SK-N-SH (cell line): ENCODE measurements at regions not wholly inside any gene's neighbourhood (a gene's known extent, or its start where the extent isn't known, plus 50 kb on each side); places are given as distances from the start of the nearest gene placed in this dataset.

ENCODE experiments used
- CTCF ChIA-PET: fragments of 300-600, 350-600 bp; formaldehyde crosslinking; extraction: SDS; loops from one replicate; lab custom pipeline; 2021; lab: Yijun Ruan, JAX
- POLR2A ChIA-PET: fragments of 350-600 bp; sonication (Branson Sonifier 250); formaldehyde crosslinking; extraction: SDS; loops from one replicate; lab custom pipeline; 2020; ENCODE audit warnings: antibody characterized with exemption, inconsistent platforms; lab: Yijun Ruan, JAX
- DNase-seq: peaks from one replicate; pipeline ENCODE4 v3.0.0; 2012
- H2AFZ ChIP-seq: fragments of 200-600 bp; sonication (generic); 2 replicates; pipeline ENCODE4 v1.8.1; 2016; ENCODE audit warnings: antibody characterized with exemption, mild to moderate bottlenecking, low read depth
- H3F3A ChIP-seq: fragments of 200-600 bp; sonication (generic); replicated peaks from 2 replicates; pipeline ENCODE3; 2016; ENCODE audit warnings: antibody characterized with exemption, mild to moderate bottlenecking; ENCODE audit not compliant: insufficient read depth
- H3K27ac ChIP-seq, 2 experiments: fragments of 200-500 bp in 1 of 2; fragments of 200-600 bp in 1 of 2; sonication (Bioruptor generic) in 1 of 2; sonication (generic), shearing (Covaris generic) in 1 of 2; 2 replicates each; pipeline versions ENCODE4 v1.5.1 to v1.6.1; 2014 to 2016; ENCODE audit warnings: low read depth in 2 of 2, inconsistent platforms in 1 of 2, low read length in 1 of 2, mild to moderate bottlenecking in 1 of 2, mixed read lengths in 1 of 2
- H3K27me3 ChIP-seq: fragments of 200-600 bp; sonication (generic), shearing (Covaris generic); 2 replicates; pipeline ENCODE4 v1.6.1; 2016; ENCODE audit warnings: mixed run types; ENCODE audit not compliant: insufficient read depth
- H3K36me3 ChIP-seq, 2 experiments: fragments of 200-500 bp in 1 of 2; fragments of 200-600 bp in 1 of 2; sonication (Bioruptor generic) in 1 of 2; sonication (generic) in 1 of 2; replicated peaks in 1 of 2; 2 replicates each; pipeline versions ENCODE3 to v1.5.1; 2014 to 2016; ENCODE audit warnings: low read length in 1 of 2, mild to moderate bottlenecking in 1 of 2; ENCODE audit not compliant: insufficient read depth in 2 of 2, control insufficient read depth in 1 of 2
- H3K4me1 ChIP-seq, 2 experiments: fragments of 200-500 bp in 1 of 2; fragments of 200-600 bp in 1 of 2; sonication (Bioruptor generic) in 1 of 2; sonication (generic), shearing (Covaris generic) in 1 of 2; 2 replicates each; pipeline versions ENCODE4 v1.5.1 to v1.6.1; 2014 to 2016; ENCODE audit warnings: low read depth in 1 of 2, low read length in 1 of 2, mixed run types in 1 of 2; ENCODE audit not compliant: insufficient read depth in 2 of 2, control insufficient read depth in 1 of 2
- H3K4me2 ChIP-seq: fragments of 200-600 bp; sonication (generic), shearing (Covaris generic); 2 replicates; pipeline ENCODE4 v1.6.1; 2017; ENCODE audit warnings: mixed run types
- H3K4me3 ChIP-seq, 2 experiments: fragments of 200-500 bp in 1 of 2; fragments of 200-600 bp in 1 of 2; sonication (Bioruptor generic) in 1 of 2; sonication (generic), shearing (Covaris generic) in 1 of 2; 2 replicates each; pipeline versions ENCODE4 v1.5.1 to v1.8.1; 2014 to 2016; ENCODE audit warnings: low read depth in 2 of 2, inconsistent platforms in 1 of 2, low read length in 1 of 2, mild to moderate bottlenecking in 1 of 2, mixed read lengths in 1 of 2, moderate library complexity in 1 of 2
- H3K79me2 ChIP-seq: fragments of 200-600 bp; sonication (generic); 2 replicates; pipeline ENCODE4 v1.8.1; 2017; ENCODE audit warnings: mild to moderate bottlenecking; ENCODE audit not compliant: insufficient read depth
- H3K9ac ChIP-seq: fragments of 200-600 bp; sonication (generic); 2 replicates; pipeline ENCODE4 v1.6.1; 2017; ENCODE audit warnings: mixed run types
- H3K9me2 ChIP-seq: fragments of 200-600 bp; sonication (generic); 2 replicates; pipeline ENCODE4 v1.6.1; 2017; ENCODE audit warnings: mixed run types
- H3K9me3 ChIP-seq: fragments of 200-600 bp; sonication (generic); 2 replicates; pipeline ENCODE4 v1.6.1; 2017; ENCODE audit warnings: mixed run types, mild to moderate bottlenecking, moderate library complexity
- H4K20me1 ChIP-seq: fragments of 200-600 bp; sonication (generic); 2 replicates; pipeline ENCODE4 v1.6.1; 2017; ENCODE audit warnings: mild to moderate bottlenecking, mixed run types; ENCODE audit not compliant: insufficient read depth
- CHD2 ChIP-seq: fragments of 150-350 bp; IDR thresholded peaks from 2 replicates; pipeline ENCODE4 v1.6.1; 2018; ENCODE audit warnings: low read length; ENCODE audit not compliant: partially characterized antibody
- CTCF ChIP-seq: fragments of 200-600 bp; sonication (generic); IDR thresholded peaks from 2 replicates; pipeline ENCODE4 v1.6.1; 2017; ENCODE audit warnings: antibody characterized with exemption, mild to moderate bottlenecking, moderate library complexity
- ELF1 ChIP-seq: IDR thresholded peaks from 2 replicates; pipeline ENCODE4 v1.4.0; 2012
- EZH2phosphoT487 ChIP-seq: fragments of 200-600 bp; sonication (generic); IDR thresholded peaks from 2 replicates; pipeline ENCODE4 v1.6.1; 2017; ENCODE audit warnings: low read depth, mixed run types, mild to moderate bottlenecking, antibody characterized with exemption, moderate library complexity, borderline replicate concordance
- FOSL2 ChIP-seq: IDR thresholded peaks from 2 replicates; pipeline ENCODE4 v1.4.0; 2012; ENCODE audit warnings: low read depth, mild to moderate bottlenecking, moderate library complexity, borderline replicate concordance
- FOXJ3 ChIP-seq: sonication (generic); formaldehyde crosslinking; IDR thresholded peaks from 2 replicates; pipeline ENCODE4 v1.5.1; 2020; ENCODE audit warnings: mild to moderate bottlenecking, missing genetic modification reagents
- FOXM1 ChIP-seq: IDR thresholded peaks from 2 replicates; pipeline ENCODE4 v1.4.0; 2012; ENCODE audit warnings: low read depth, mild to moderate bottlenecking
- GATA2 ChIP-seq: sonication (generic); formaldehyde crosslinking; IDR thresholded peaks from 2 replicates; pipeline ENCODE4 v1.5.0; 2020; ENCODE audit warnings: mild to moderate bottlenecking, missing genetic modification reagents
- IRF3 ChIP-seq: fragments of 150-350 bp; IDR thresholded peaks from 2 replicates; pipeline ENCODE4 v1.6.1; 2016; ENCODE audit warnings: mild to moderate bottlenecking, low read depth, low read length
- MAX ChIP-seq: IDR thresholded peaks from 2 replicates; pipeline ENCODE4 v1.4.0; 2012; ENCODE audit warnings: low read depth
- MEF2A ChIP-seq: IDR thresholded peaks from 2 replicates; pipeline ENCODE4 v1.4.0; 2012; ENCODE audit warnings: low read depth, borderline replicate concordance
- RCOR1 ChIP-seq: fragments of 150-350 bp; IDR thresholded peaks from 2 replicates; pipeline ENCODE4 v1.6.1; 2017; ENCODE audit warnings: antibody characterized with exemption, low read length
- TCF12 ChIP-seq: IDR thresholded peaks from 2 replicates; pipeline ENCODE4 v1.4.0; 2012
- USF2 ChIP-seq: fragments of 150-350 bp; IDR thresholded peaks from 2 replicates; pipeline ENCODE4 v1.6.1; 2017; ENCODE audit warnings: antibody characterized with exemption, low read length, low read depth, borderline replicate concordance
- YY1 ChIP-seq: IDR thresholded peaks from 2 replicates; pipeline ENCODE4 v1.4.0; 2012; ENCODE audit warnings: low read depth, mild to moderate bottlenecking
- WGBS: methylation state at CpG from one replicate; pipeline ENCODE4 v1.1.6; 2017; ENCODE audit warnings: low lambda C conversion rate; 5-methylcytosine and 5-hydroxymethylcytosine counted together
- TF ChIP-seq, protein P1 (sequence below): IDR thresholded peaks from 2 replicates; pipeline ENCODE4 v1.6.1; 2012; ENCODE audit warnings: mild to moderate bottlenecking, low read depth, low read length, moderate library complexity
- TF ChIP-seq, protein P2 (sequence below): IDR thresholded peaks from 2 replicates; pipeline ENCODE4; 2012
- TF ChIP-seq, protein P3 (sequence below): IDR thresholded peaks from 2 replicates; pipeline ENCODE4 v1.4.0; 2012; ENCODE audit warnings: low read depth, borderline replicate concordance

- H3F3A ChIP-seq = no peaks in the 10 kb centered on the region
- WGBS = 80% methylated on average over 1 of the region's 2 CpGs
- no peaks in the 10 kb centered on the region for H3K36me3 ChIP-seq
- no peaks in the 10 kb centered on the region for H3K79me2 ChIP-seq
- no peak overlapping the region for H2AFZ ChIP-seq
- CTCF ChIA-PET = no interaction called here
- no peaks in the 10 kb centered on the region for H3K9me3 ChIP-seq
- H3K4me1 ChIP-seq = peaks cover 0 to 6% of the 10 kb centered on the region in 2 experiments; a peak in 1 of 4 replicates
- H3K4me3 ChIP-seq = no peak overlapping the region
- no peaks in the 10 kb centered on the region for H3K9me2 ChIP-seq
- H3K4me2 ChIP-seq = no peak overlapping the region
- no peak overlapping the region for H3K9ac ChIP-seq
- TF ChIP-seq, protein P1, sequence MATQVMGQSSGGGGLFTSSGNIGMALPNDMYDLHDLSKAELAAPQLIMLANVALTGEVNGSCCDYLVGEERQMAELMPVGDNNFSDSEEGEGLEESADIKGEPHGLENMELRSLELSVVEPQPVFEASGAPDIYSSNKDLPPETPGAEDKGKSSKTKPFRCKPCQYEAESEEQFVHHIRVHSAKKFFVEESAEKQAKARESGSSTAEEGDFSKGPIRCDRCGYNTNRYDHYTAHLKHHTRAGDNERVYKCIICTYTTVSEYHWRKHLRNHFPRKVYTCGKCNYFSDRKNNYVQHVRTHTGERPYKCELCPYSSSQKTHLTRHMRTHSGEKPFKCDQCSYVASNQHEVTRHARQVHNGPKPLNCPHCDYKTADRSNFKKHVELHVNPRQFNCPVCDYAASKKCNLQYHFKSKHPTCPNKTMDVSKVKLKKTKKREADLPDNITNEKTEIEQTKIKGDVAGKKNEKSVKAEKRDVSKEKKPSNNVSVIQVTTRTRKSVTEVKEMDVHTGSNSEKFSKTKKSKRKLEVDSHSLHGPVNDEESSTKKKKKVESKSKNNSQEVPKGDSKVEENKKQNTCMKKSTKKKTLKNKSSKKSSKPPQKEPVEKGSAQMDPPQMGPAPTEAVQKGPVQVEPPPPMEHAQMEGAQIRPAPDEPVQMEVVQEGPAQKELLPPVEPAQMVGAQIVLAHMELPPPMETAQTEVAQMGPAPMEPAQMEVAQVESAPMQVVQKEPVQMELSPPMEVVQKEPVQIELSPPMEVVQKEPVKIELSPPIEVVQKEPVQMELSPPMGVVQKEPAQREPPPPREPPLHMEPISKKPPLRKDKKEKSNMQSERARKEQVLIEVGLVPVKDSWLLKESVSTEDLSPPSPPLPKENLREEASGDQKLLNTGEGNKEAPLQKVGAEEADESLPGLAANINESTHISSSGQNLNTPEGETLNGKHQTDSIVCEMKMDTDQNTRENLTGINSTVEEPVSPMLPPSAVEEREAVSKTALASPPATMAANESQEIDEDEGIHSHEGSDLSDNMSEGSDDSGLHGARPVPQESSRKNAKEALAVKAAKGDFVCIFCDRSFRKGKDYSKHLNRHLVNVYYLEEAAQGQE = no peak
- TF ChIP-seq FOSL2 (no peak), MEF2A (no peak), CHD2 (no peak)
- TF ChIP-seq, all 33 proteins: peak for 0
- no peak overlapping the region for H3K27ac ChIP-seq
- no peaks in the 10 kb centered on the region for H4K20me1 ChIP-seq
- no peak for DNase-seq
- H3K27me3 ChIP-seq = no peaks in the 10 kb centered on the region
- POLR2A ChIA-PET = no interaction called here
Observed at GRCh38 chr1:29943034-29943433, 706.7 kb downstream of the PTPRU start.

DNA sequence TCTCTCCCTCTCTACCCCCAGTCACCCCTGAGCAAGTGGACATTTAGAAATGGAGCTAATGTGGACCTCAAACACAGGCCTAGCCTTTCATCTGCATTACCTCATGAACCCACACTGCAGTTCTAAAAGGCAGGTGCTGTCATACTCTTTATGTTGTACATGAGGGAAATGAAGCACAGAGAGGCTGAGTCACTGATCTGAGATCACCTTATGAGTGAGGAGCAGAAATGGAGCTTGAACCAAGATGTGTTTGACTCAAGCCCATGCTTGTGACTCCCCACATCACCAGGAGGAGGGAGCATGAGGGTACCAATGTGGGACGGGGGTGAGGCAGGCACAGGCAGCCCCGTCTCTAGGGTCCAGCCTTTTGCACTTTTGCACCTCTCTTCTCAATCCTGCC lies 702.8 kb downstream of the PTPRU start:
- no peak overlapping the region for H3K9ac ChIP-seq
- 38% methylated on average over 2 of the region's 2 CpGs for WGBS
- CTCF ChIA-PET = interaction anchor here (1.0 to 1.6 kb wide), 2 partner anchors 147 to 148 kb away, joined by 3 read pairs; no protein-coding TSS in a partner anchor
- TF ChIP-seq YY1 = no peak
- TF ChIP-seq FOXM1 = no peak
- TF ChIP-seq, protein P2, sequence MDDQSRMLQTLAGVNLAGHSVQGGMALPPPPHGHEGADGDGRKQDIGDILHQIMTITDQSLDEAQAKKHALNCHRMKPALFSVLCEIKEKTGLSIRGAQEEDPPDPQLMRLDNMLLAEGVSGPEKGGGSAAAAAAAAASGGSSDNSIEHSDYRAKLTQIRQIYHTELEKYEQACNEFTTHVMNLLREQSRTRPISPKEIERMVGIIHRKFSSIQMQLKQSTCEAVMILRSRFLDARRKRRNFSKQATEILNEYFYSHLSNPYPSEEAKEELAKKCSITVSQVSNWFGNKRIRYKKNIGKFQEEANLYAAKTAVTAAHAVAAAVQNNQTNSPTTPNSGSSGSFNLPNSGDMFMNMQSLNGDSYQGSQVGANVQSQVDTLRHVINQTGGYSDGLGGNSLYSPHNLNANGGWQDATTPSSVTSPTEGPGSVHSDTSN = no peak
- TF ChIP-seq MAX = no peak
- TF ChIP-seq GATA2 = no peak
- TF ChIP-seq RCOR1 = no peak
- no peak for TF ChIP-seq FOXJ3 (CRISPR knock-in tag)
- TF ChIP-seq IRF3 = no peak
- no peak for TF ChIP-seq EZH2phosphoT487
- TF ChIP-seq TCF12 = no peak
- no peak for TF ChIP-seq USF2
- no peak for TF ChIP-seq CTCF
- TF ChIP-seq ELF1 = no peak
- TF ChIP-seq, protein P3, sequence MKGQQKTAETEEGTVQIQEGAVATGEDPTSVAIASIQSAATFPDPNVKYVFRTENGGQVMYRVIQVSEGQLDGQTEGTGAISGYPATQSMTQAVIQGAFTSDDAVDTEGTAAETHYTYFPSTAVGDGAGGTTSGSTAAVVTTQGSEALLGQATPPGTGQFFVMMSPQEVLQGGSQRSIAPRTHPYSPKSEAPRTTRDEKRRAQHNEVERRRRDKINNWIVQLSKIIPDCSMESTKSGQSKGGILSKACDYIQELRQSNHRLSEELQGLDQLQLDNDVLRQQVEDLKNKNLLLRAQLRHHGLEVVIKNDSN = no peak

More for the DNA sequence above, 702.8 kb downstream of the PTPRU start:
- no peaks in the 10 kb centered on the region for H3K79me2 ChIP-seq
- no peak overlapping the region for H3K27ac ChIP-seq
- no peaks in the 10 kb centered on the region for H3K36me3 ChIP-seq
- no peaks in the 10 kb centered on the region for H3K9me2 ChIP-seq
- POLR2A ChIA-PET = no interaction called here
- no peak overlapping the region for H3K4me2 ChIP-seq
- no peak for DNase-seq
- H3K4me1 ChIP-seq = no peaks in the 10 kb centered on the region; a peak in 1 of 4 replicates
- no peak overlapping the region for H3K4me3 ChIP-seq
- H3K9me3 ChIP-seq = no peaks in the 10 kb centered on the region
- H4K20me1 ChIP-seq = no peaks in the 10 kb centered on the region
- no peaks in the 10 kb centered on the region for H3K27me3 ChIP-seq
- H3F3A ChIP-seq = no peaks in the 10 kb centered on the region
- H2AFZ ChIP-seq = no peak overlapping the region
